ENCODE measurements at regions not wholly inside any gene's neighbourhood (a gene's known extent, or its start where the extent isn't known, plus 50 kb on each side); places are given as distances from the start of the nearest gene placed in this dataset.
A peak's percentile ranks its signal among the peaks of the same experiment; 100 is the strongest.

- no peaks in the 10 kb centered on the region for H3K9me3 ChIP-seq (ENCODE audit: low read depth, low read length)
- no peaks in the 10 kb centered on the region for H4K20me1 ChIP-seq (ENCODE audit: insufficient read depth, low read length)
- no peaks in the 10 kb centered on the region for H3K4me1 ChIP-seq (ENCODE audit: insufficient read depth, low read length)
- H3K27ac ChIP-seq (ENCODE audit: low read depth, low read length) = no peak overlapping the region
- DNase-seq (ENCODE audit: insufficient read length, low spot score, missing footprints) = no peak
- no peaks in the 10 kb centered on the region for H3K36me3 ChIP-seq (ENCODE audit: insufficient read depth, low read length)
- H2AFZ ChIP-seq (ENCODE audit: low read length) = no peak overlapping the region
- H3K79me2 ChIP-seq (ENCODE audit: insufficient read depth, low read length) = no peaks in the 10 kb centered on the region
- TF ChIP-seq CTCF (IDR thresholded peaks at IDR 0.05; ENCODE audit: extremely low read depth, low read depth, low read length) = no peak
- H3K4me3 ChIP-seq (ENCODE audit: insufficient read depth, low read length) = no peak overlapping the region
- H3K4me2 ChIP-seq (ENCODE audit: insufficient read depth, low read length) = no peak overlapping the region
- no peaks in the 10 kb centered on the region for H3K27me3 ChIP-seq (ENCODE audit: insufficient read depth, low read length)
Measured at GRCh38 chr13:31937436-31937835, 94.1 kb upstream of the FRY start.

GRCh38 chr13:31940076-31940475, 91.5 kb upstream of the FRY start:
- Histone ChIP-seq H3K4me3 (ENCODE audit: insufficient read depth, low read length) (no peak overlapping the region), H3K9me3 (ENCODE audit: low read depth, low read length) (no peaks in the 10 kb centered on the region), H2AFZ (ENCODE audit: low read length) (no peak overlapping the region), H3K79me2 (ENCODE audit: insufficient read depth, low read length) (no peaks in the 10 kb centered on the region), H3K27me3 (ENCODE audit: insufficient read depth, low read length) (no peaks in the 10 kb centered on the region), H3K4me2 (ENCODE audit: insufficient read depth, low read length) (no peak overlapping the region), H3K4me1 (ENCODE audit: insufficient read depth, low read length) (peaks cover 11% of the 10 kb centered on the region), H3K27ac (ENCODE audit: low read depth, low read length) (no peak overlapping the region), H4K20me1 (ENCODE audit: insufficient read depth, low read length) (no peaks in the 10 kb centered on the region), H3K36me3 (ENCODE audit: insufficient read depth, low read length) (no peaks in the 10 kb centered on the region)
- DNase-seq (ENCODE audit: insufficient read length, low spot score, missing footprints) = no peak
- no peak for TF ChIP-seq CTCF (IDR thresholded peaks at IDR 0.05; ENCODE audit: extremely low read depth, low read depth, low read length)

- no peaks in the 10 kb centered on the region for H4K20me1 ChIP-seq (ENCODE audit: insufficient read depth, low read length)
- no peak for TF ChIP-seq CTCF (IDR thresholded peaks at IDR 0.05; ENCODE audit: extremely low read depth, low read depth, low read length)
- H3K79me2 ChIP-seq (ENCODE audit: insufficient read depth, low read length) = no peaks in the 10 kb centered on the region
- DNase-seq (ENCODE audit: insufficient read length, low spot score, missing footprints) = no peak
- H3K4me3 ChIP-seq (ENCODE audit: insufficient read depth, low read length) = no peak overlapping the region
- H3K27me3 ChIP-seq (ENCODE audit: insufficient read depth, low read length) = no peaks in the 10 kb centered on the region
- peak overlapping the region; percentile 30 for H2AFZ ChIP-seq (ENCODE audit: low read length)
- no peak overlapping the region for H3K4me2 ChIP-seq (ENCODE audit: insufficient read depth, low read length)
- no peaks in the 10 kb centered on the region for H3K36me3 ChIP-seq (ENCODE audit: insufficient read depth, low read length)
- H3K4me1 ChIP-seq (ENCODE audit: insufficient read depth, low read length) = peaks cover 40% of the 10 kb centered on the region
- H3K27ac ChIP-seq (ENCODE audit: low read depth, low read length) = no peak overlapping the region
- no peaks in the 10 kb centered on the region for H3K9me3 ChIP-seq (ENCODE audit: low read depth, low read length)
Measured at GRCh38 chr13:31943591-31943990, 88.0 kb upstream of the FRY start.

- H3K27ac ChIP-seq (ENCODE audit: low read depth, low read length) = peak overlapping the region; percentile 84
- no peaks in the 10 kb centered on the region for H3K79me2 ChIP-seq (ENCODE audit: insufficient read depth, low read length)
- H4K20me1 ChIP-seq (ENCODE audit: insufficient read depth, low read length) = no peaks in the 10 kb centered on the region
- peak overlapping the region; percentile 58 for H3K4me2 ChIP-seq (ENCODE audit: insufficient read depth, low read length)
- TF ChIP-seq CTCF (IDR thresholded peaks at IDR 0.05; ENCODE audit: extremely low read depth, low read depth, low read length) = no peak
- no peaks in the 10 kb centered on the region for H3K36me3 ChIP-seq (ENCODE audit: insufficient read depth, low read length)
- no peaks in the 10 kb centered on the region for H3K9me3 ChIP-seq (ENCODE audit: low read depth, low read length)
- H3K4me3 ChIP-seq (ENCODE audit: insufficient read depth, low read length) = peak overlapping the region; percentile 23
- H3K4me1 ChIP-seq (ENCODE audit: insufficient read depth, low read length) = peaks cover 40% of the 10 kb centered on the region
- peak overlapping the region; percentile 69 for H2AFZ ChIP-seq (ENCODE audit: low read length)
- DNase-seq (ENCODE audit: insufficient read length, low spot score, missing footprints) = no peak
- no peaks in the 10 kb centered on the region for H3K27me3 ChIP-seq (ENCODE audit: insufficient read depth, low read length)
Measured at GRCh38 chr13:31944262-31945160, 87.1 kb upstream of the FRY start.

All from osteoblast (primary cell).